WTC11 (cell line): ENCODE measurements at regions not wholly inside any gene's neighbourhood (a gene's known extent, or its start where the extent isn't known, plus 50 kb on each side); places are given as distances from the start of the nearest gene placed in this dataset.
A peak's percentile ranks its signal among the peaks of the same experiment; 100 is the strongest.

Source experiments
- ATAC-seq: fragments of 200-7000 bp; cut with Tn5 transposase; 2 replicates; pipeline ENCODE4 v1.10.0; 2021; ENCODE audit warnings: mild to moderate bottlenecking, moderate library complexity
- CTCF ChIA-PET: fragments of 300-600 bp; sonication (Branson Sonifier 250); formaldehyde crosslinking; loops from one replicate; lab custom pipeline; 2021; ENCODE audit warnings: antibody characterized with exemption; lab: Charles Lee
- POLR2A ChIA-PET: fragments of 350-600 bp; sonication (Branson Sonifier 250); formaldehyde crosslinking; loops from one replicate; lab custom pipeline; 2021; ENCODE audit warnings: antibody characterized with exemption; lab: Charles Lee
- DNase-seq: peaks from one replicate; pipeline ENCODE4 v3.0.0; 2021; ENCODE audit warnings: low spot score
- H3K27ac Mint-ChIP-seq: 2 replicates; pipeline ENCODE4 v1.8.0; 2021; ENCODE audit warnings: mixed read lengths
- H3K27me3 Mint-ChIP-seq: 2 replicates; pipeline ENCODE4 v1.8.0; 2021; ENCODE audit warnings: low read depth, mild to moderate bottlenecking, moderate library complexity, mixed read lengths
- H3K36me3 Mint-ChIP-seq: 2 replicates; pipeline ENCODE4 v1.8.0; 2021; ENCODE audit warnings: mixed read lengths
- H3K4me1 Mint-ChIP-seq: 2 replicates; pipeline ENCODE4 v1.8.0; 2022; ENCODE audit warnings: mixed read lengths
- H3K4me3 Mint-ChIP-seq: 2 replicates; pipeline ENCODE4 v1.8.0; 2021; ENCODE audit warnings: mild to moderate bottlenecking, moderate library complexity, mixed read lengths
- H3K9me3 Mint-ChIP-seq: 2 replicates; pipeline ENCODE4 v1.8.0; 2021; ENCODE audit warnings: mixed read lengths
- AR ChIP-seq: fragments of 250-450 bp; sonication (Bioruptor Pico); IDR thresholded peaks from 2 replicates; pipeline ENCODE4 v1.9.0; 2021; ENCODE audit warnings: mild to moderate bottlenecking
- ATF2 ChIP-seq: sonication (generic); formaldehyde crosslinking; IDR thresholded peaks from 2 replicates; pipeline ENCODE4 v1.8.1; 2022; ENCODE audit warnings: low read depth, missing genetic modification reagents, borderline replicate concordance
- FOXJ3 ChIP-seq: sonication (generic); formaldehyde crosslinking; IDR thresholded peaks from 2 replicates; pipeline ENCODE4 v1.9.0; 2021; ENCODE audit warnings: missing genetic modification reagents, mild to moderate bottlenecking, borderline replicate concordance
- IRF2 ChIP-seq: sonication (generic); formaldehyde crosslinking; IDR thresholded peaks from 2 replicates; pipeline ENCODE4 v1.8.0; 2022; ENCODE audit warnings: low read depth, missing genetic modification reagents, borderline replicate concordance
- JUN ChIP-seq: sonication (generic); formaldehyde crosslinking; IDR thresholded peaks from 2 replicates; pipeline ENCODE4 v1.8.0; 2023; ENCODE audit warnings: mild to moderate bottlenecking, missing genetic modification reagents
- KAT7 ChIP-seq: sonication (generic); formaldehyde crosslinking; IDR thresholded peaks from 2 replicates; pipeline ENCODE4 v1.8.1; 2023; ENCODE audit warnings: missing genetic modification reagents, mild to moderate bottlenecking, borderline replicate concordance
- MAX ChIP-seq: sonication (generic); formaldehyde crosslinking; IDR thresholded peaks from 2 replicates; pipeline ENCODE4 v1.8.0; 2022; ENCODE audit warnings: mild to moderate bottlenecking, missing genetic modification reagents
- MLX ChIP-seq: sonication (generic); formaldehyde crosslinking; IDR thresholded peaks from 2 replicates; pipeline ENCODE4 v1.8.1; 2023; ENCODE audit warnings: mild to moderate bottlenecking, missing genetic modification reagents, moderate library complexity
- MXD4 ChIP-seq: fragments of 250-450 bp; sonication (Bioruptor Pico); IDR thresholded peaks from 2 replicates; pipeline ENCODE4 v1.8.0; 2021; ENCODE audit warnings: mild to moderate bottlenecking, moderate library complexity, borderline replicate concordance
- NR1H2 ChIP-seq: sonication (generic); formaldehyde crosslinking; IDR thresholded peaks from 2 replicates; pipeline ENCODE4 v1.9.0; 2021; ENCODE audit warnings: mild to moderate bottlenecking, moderate library complexity, missing genetic modification reagents
- USF1 ChIP-seq: sonication (generic); formaldehyde crosslinking; IDR thresholded peaks from 2 replicates; pipeline ENCODE4 v1.8.0; 2022; ENCODE audit warnings: mild to moderate bottlenecking, missing genetic modification reagents
- USF2 ChIP-seq: sonication (generic); formaldehyde crosslinking; IDR thresholded peaks from 2 replicates; pipeline ENCODE4 v1.8.1; 2023; ENCODE audit warnings: mild to moderate bottlenecking, missing genetic modification reagents, moderate library complexity
- ZBTB21 ChIP-seq: sonication (generic); formaldehyde crosslinking; IDR thresholded peaks from 2 replicates; pipeline ENCODE4 v1.8.1; 2023; ENCODE audit warnings: mild to moderate bottlenecking, missing genetic modification reagents, borderline replicate concordance
- ZNF671 ChIP-seq: fragments of 250-450 bp; sonication (Bioruptor Pico); IDR thresholded peaks from 2 replicates; pipeline ENCODE4 v1.8.0; 2021; ENCODE audit warnings: mild to moderate bottlenecking
- ZSCAN18 ChIP-seq: fragments of 250-450 bp; sonication (Bioruptor Pico); IDR thresholded peaks from 2 replicates; pipeline ENCODE4 v2.1.2; 2022; ENCODE audit warnings: mild to moderate bottlenecking, moderate library complexity
- TF ChIP-seq, protein P1 (sequence below): sonication (generic); formaldehyde crosslinking; IDR thresholded peaks from 2 replicates; pipeline ENCODE4 v1.8.1; 2023; ENCODE audit warnings: mild to moderate bottlenecking, missing genetic modification reagents
- TF ChIP-seq, protein P2 (sequence below): sonication (generic); formaldehyde crosslinking; IDR thresholded peaks from 2 replicates; pipeline ENCODE4 v1.8.1; 2022; ENCODE audit warnings: missing genetic modification reagents, borderline replicate concordance
- TF ChIP-seq, protein P3 (sequence below): sonication (generic); formaldehyde crosslinking; IDR thresholded peaks from 2 replicates; pipeline ENCODE4 v1.8.0; 2023; ENCODE audit warnings: missing genetic modification reagents
- TF ChIP-seq, protein P4 (sequence below): fragments of 250-450 bp; sonication (Bioruptor Pico); IDR thresholded peaks from 2 replicates; pipeline ENCODE4 v1.8.0; 2021; ENCODE audit warnings: mild to moderate bottlenecking

GRCh38 chr6:124887872-124888580 is 74.2 kb upstream of the RNF217 start:
- TF ChIP-seq KAT7 (CRISPR knock-in tag) (no peak), AR (CRISPR knock-in tag) (no peak), ZBTB21 (CRISPR knock-in tag) (no peak), IRF2 (CRISPR knock-in tag) (no peak), JUN (CRISPR knock-in tag) (no peak), MLX (CRISPR knock-in tag) (no peak), FOXJ3 (no peak), MXD4 (CRISPR knock-in tag) (no peak), ZNF671 (CRISPR knock-in tag) (no peak), USF2 (CRISPR knock-in tag) (no peak), ATF2 (CRISPR knock-in tag) (no peak), NR1H2 (CRISPR knock-in tag) (no peak), ZSCAN18 (CRISPR knock-in tag) (no peak), MAX (CRISPR knock-in tag) (no peak), USF1 (CRISPR knock-in tag) (no peak)
- TF ChIP-seq, protein P1, sequence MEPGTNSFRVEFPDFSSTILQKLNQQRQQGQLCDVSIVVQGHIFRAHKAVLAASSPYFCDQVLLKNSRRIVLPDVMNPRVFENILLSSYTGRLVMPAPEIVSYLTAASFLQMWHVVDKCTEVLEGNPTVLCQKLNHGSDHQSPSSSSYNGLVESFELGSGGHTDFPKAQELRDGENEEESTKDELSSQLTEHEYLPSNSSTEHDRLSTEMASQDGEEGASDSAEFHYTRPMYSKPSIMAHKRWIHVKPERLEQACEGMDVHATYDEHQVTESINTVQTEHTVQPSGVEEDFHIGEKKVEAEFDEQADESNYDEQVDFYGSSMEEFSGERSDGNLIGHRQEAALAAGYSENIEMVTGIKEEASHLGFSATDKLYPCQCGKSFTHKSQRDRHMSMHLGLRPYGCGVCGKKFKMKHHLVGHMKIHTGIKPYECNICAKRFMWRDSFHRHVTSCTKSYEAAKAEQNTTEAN (CRISPR knock-in tag): no peak
- TF ChIP-seq, protein P2, sequence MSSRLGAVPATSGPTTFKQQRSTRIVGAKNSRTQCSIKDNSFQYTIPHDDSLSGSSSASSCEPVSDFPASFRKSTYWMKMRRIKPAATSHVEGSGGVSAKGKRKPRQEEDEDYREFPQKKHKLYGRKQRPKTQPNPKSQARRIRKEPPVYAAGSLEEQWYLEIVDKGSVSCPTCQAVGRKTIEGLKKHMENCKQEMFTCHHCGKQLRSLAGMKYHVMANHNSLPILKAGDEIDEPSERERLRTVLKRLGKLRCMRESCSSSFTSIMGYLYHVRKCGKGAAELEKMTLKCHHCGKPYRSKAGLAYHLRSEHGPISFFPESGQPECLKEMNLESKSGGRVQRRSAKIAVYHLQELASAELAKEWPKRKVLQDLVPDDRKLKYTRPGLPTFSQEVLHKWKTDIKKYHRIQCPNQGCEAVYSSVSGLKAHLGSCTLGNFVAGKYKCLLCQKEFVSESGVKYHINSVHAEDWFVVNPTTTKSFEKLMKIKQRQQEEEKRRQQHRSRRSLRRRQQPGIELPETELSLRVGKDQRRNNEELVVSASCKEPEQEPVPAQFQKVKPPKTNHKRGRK: no peak
- TF ChIP-seq, protein P3, sequence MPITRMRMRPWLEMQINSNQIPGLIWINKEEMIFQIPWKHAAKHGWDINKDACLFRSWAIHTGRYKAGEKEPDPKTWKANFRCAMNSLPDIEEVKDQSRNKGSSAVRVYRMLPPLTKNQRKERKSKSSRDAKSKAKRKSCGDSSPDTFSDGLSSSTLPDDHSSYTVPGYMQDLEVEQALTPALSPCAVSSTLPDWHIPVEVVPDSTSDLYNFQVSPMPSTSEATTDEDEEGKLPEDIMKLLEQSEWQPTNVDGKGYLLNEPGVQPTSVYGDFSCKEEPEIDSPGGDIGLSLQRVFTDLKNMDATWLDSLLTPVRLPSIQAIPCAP (CRISPR knock-in tag): no peak
- TF ChIP-seq, protein P4, sequence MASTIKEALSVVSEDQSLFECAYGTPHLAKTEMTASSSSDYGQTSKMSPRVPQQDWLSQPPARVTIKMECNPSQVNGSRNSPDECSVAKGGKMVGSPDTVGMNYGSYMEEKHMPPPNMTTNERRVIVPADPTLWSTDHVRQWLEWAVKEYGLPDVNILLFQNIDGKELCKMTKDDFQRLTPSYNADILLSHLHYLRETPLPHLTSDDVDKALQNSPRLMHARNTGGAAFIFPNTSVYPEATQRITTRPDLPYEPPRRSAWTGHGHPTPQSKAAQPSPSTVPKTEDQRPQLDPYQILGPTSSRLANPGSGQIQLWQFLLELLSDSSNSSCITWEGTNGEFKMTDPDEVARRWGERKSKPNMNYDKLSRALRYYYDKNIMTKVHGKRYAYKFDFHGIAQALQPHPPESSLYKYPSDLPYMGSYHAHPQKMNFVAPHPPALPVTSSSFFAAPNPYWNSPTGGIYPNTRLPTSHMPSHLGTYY (CRISPR knock-in tag): no peak
- ChIA-PET POLR2A (no interaction called here), CTCF (interaction anchor here (1.7 kb wide), 1 partner anchor 225 kb away, joined by 4 read pairs; no protein-coding TSS in a partner anchor)
- no peak for DNase-seq
- peaks cover 19% of the 10 kb centered on the region for H3K36me3 Mint-ChIP-seq
- H3K9me3 Mint-ChIP-seq: peaks cover 21% of the 10 kb centered on the region
- peaks cover 50% of the 10 kb centered on the region for H3K4me1 Mint-ChIP-seq
- H3K4me3 Mint-ChIP-seq: no peak overlapping the region
- no peak overlapping the region for H3K27ac Mint-ChIP-seq
- ATAC-seq: peak; percentile 56
- no peaks in the 10 kb centered on the region; the same call in 1 of the 2 replicates for H3K27me3 Mint-ChIP-seq
